Spleen (tissue), 11 donors: ENCODE measurements at regions not wholly inside any gene's neighbourhood (a gene's known extent, or its start where the extent isn't known, plus 50 kb on each side); places are given as distances from the start of the nearest gene placed in this dataset.

Experiments
- DNase-seq: peaks from one replicate; pipeline ENCODE4 v3.0.0-alpha.2; 2020
- H3K27ac ChIP-seq, 8 donors: fragments of 200-600 bp; sonication (generic) in 7 of 8; 1 replicate in 4 of 8; 2 replicates in 4 of 8; pipeline versions ENCODE4 v1.5.0 to v1.8.0; 2016 to 2021; ENCODE audit warnings: inconsistent platforms in 4 of 8, mild to moderate bottlenecking in 4 of 8, moderate library complexity in 1 of 8
- H3K27me3 ChIP-seq, 7 donors: fragments of 200-600 bp; sonication (generic) in 6 of 7; replicated peaks in 1 of 7; 1 replicate in 4 of 7; 2 replicates in 3 of 7; pipeline versions ENCODE4 v1.5.0 to v1.8.0; 2016 to 2021; ENCODE audit warnings: inconsistent platforms in 3 of 7, mild to moderate bottlenecking in 1 of 7
- H3K36me3 ChIP-seq, 6 donors: fragments of 200-600 bp; sonication (generic) in 5 of 6; 1 replicate in 4 of 6; 2 replicates in 2 of 6; pipeline versions ENCODE4 v1.5.0 to v1.8.0; 2016 to 2021; ENCODE audit warnings: inconsistent platforms in 2 of 6
- H3K4me1 ChIP-seq, 6 donors: fragments of 200-600 bp; sonication (generic) in 5 of 6; 1 replicate in 3 of 6; 2 replicates in 3 of 6; pipeline versions ENCODE4 v1.5.0 to v1.8.0; 2016 to 2021; ENCODE audit warnings: inconsistent platforms in 3 of 6
- H3K4me3 ChIP-seq, 8 donors: fragments of 200-600 bp; sonication (generic) in 7 of 8; 1 replicate in 4 of 8; 2 replicates in 4 of 8; pipeline versions ENCODE4 v1.5.0 to v1.8.0; 2016 to 2021; ENCODE audit warnings: inconsistent platforms in 4 of 8, mild to moderate bottlenecking in 4 of 8, moderate library complexity in 2 of 8
- H3K9me3 ChIP-seq, 8 donors: fragments of 200-600 bp; sonication (generic) in 7 of 8; 1 replicate in 4 of 8; 2 replicates in 4 of 8; pipeline versions ENCODE4 v1.5.0 to v1.8.0; 2016 to 2021; ENCODE audit warnings: inconsistent platforms in 4 of 8
- CTCF ChIP-seq, 11 experiments: fragments of 200-600 bp in 7 of 11; fragments of 450-650 bp in 4 of 11; sonication (generic) in 4 of 11; IDR thresholded peaks in 8 of 11; conservative IDR thresholded peaks in 3 of 11; 1 replicate in 7 of 11; 2 replicates in 4 of 11; pipeline versions ENCODE4 v1.4.0 to v1.8.0; 2016 to 2021; ENCODE audit warnings: antibody characterized with exemption in 11 of 11, inconsistent platforms in 4 of 11, mild to moderate bottlenecking in 1 of 11
- POLR2A ChIP-seq, 3 donors: fragments of 450-650 bp; IDR thresholded peaks; one replicate each; pipeline ENCODE4 v1.5.1; 2017; ENCODE audit warnings: antibody characterized with exemption in 3 of 3, mild to moderate bottlenecking in 1 of 3
- POLR2AphosphoS5 ChIP-seq, 3 donors: sonication (generic); formaldehyde crosslinking; IDR thresholded peaks; one replicate each; pipeline ENCODE4 v1.5.1; 2017; ENCODE audit warnings: antibody characterized with exemption in 3 of 3
- WGBS, 5 donors: extraction: QIAGEN DNeasy Blood & Tissue Kit in 3 of 5; methylation state at CpG; one replicate each; pipeline versions ENCODE4 v1.1.5 to v1.1.7; 2013 to 2018; 5-methylcytosine and 5-hydroxymethylcytosine counted together
- intact Hi-C: fragments of 100-400 bp; cut with DNase I; formaldehyde crosslinking; loops from one replicate; pipeline ENCODE4 v1.15.0; 2023; ENCODE audit warnings: low total_unique reads
- donor health status: healthy with polysubstance abuse.
- donor health status: DM: no; HTN: no; CAD: no; lungs with moderate emphysema.
- donor health status: DM: no; HTN: no; CAD: no.
- donor health status: Bipolar disorder and iron deficiency.
- donor health status: healthy.
- donor health status: DM: no; HTN: no; CAD: no.
- donor health status: DM: yes; HTN: yes; CAD: no.

- no peak overlapping the region for H3K4me3 ChIP-seq
- peaks cover 0 to 5% (median 0%) of the 10 kb centered on the region in 8 donors for H3K9me3 ChIP-seq
- H3K36me3 ChIP-seq = no peaks in the 10 kb centered on the region
- WGBS, 5 donors = 58 to 82% (median 70%) methylated on average over 1 of the region's 1 CpG
- DNase-seq = no peak
- no peaks in the 10 kb centered on the region for H3K4me1 ChIP-seq
- no peaks in the 10 kb centered on the region for H3K27me3 ChIP-seq
- no peak for TF ChIP-seq POLR2A (IDR thresholded peaks at IDR 0.05)
- no peak for TF ChIP-seq POLR2AphosphoS5 (IDR thresholded peaks at IDR 0.05)
- TF ChIP-seq CTCF (IDR thresholded peaks at IDR 0.05 in 8 of 11, conservative IDR thresholded peaks at IDR 0.05 in 3 of 11) = no peak
- no peak overlapping the region for H3K27ac ChIP-seq
- intact Hi-C loops = no loop called here
Measured at GRCh38 chr18:29313312-29313711, 1136.4 kb upstream of the CDH2 start.

GRCh38 chr18:29311580-29311979, 1134.7 kb upstream of the CDH2 start:
- WGBS, 5 donors = 80 to 87% (median 84%) methylated on average over 2 of the region's 2 CpGs
- Histone ChIP-seq H3K36me3 (no peaks in the 10 kb centered on the region), H3K9me3 (peaks cover 0 to 3% (median 0%) of the 10 kb centered on the region in 8 donors), H3K27ac (no peak overlapping the region), H3K4me1 (no peaks in the 10 kb centered on the region), H3K4me3 (no peak overlapping the region), H3K27me3 (no peaks in the 10 kb centered on the region)
- intact Hi-C loops = no loop called here
- no peak for DNase-seq
- TF ChIP-seq CTCF (IDR thresholded peaks at IDR 0.05 in 8 of 11, conservative IDR thresholded peaks at IDR 0.05 in 3 of 11) (no peak), POLR2AphosphoS5 (IDR thresholded peaks at IDR 0.05) (no peak), POLR2A (IDR thresholded peaks at IDR 0.05) (no peak)

DNA sequence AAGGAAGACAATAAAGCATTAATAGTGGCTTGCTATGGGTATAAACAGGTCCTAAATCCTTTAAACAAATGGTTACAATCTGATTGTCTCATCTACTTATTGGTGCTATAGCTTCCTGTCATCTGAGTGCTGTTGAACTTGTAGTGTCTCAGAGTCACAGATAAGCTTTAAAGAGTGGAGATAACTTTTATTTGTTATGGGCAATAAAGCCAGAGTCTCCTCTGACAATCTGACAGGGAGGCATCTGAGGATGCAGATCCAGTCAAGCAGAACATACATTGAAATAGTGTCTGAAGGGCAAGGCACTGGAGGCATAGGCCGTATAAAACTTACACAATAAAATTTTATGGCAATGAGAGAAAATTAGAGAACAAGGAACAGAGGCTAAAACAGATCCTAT, 1132.4 kb upstream of the CDH2 start:
- intact Hi-C loops = no loop called here
- H3K4me1 ChIP-seq = no peaks in the 10 kb centered on the region
- peaks cover 0 to 3% (median 0%) of the 10 kb centered on the region in 8 donors for H3K9me3 ChIP-seq
- no peak for DNase-seq
- H3K27me3 ChIP-seq = no peaks in the 10 kb centered on the region
- no peak overlapping the region for H3K4me3 ChIP-seq
- WGBS, 5 donors = 79 to 86% (median 81%) methylated on average over 1 of the region's 1 CpG
- no peak overlapping the region for H3K27ac ChIP-seq
- H3K36me3 ChIP-seq = no peaks in the 10 kb centered on the region
- TF ChIP-seq CTCF (IDR thresholded peaks at IDR 0.05 in 8 of 11, conservative IDR thresholded peaks at IDR 0.05 in 3 of 11) = no peak
- TF ChIP-seq POLR2A (IDR thresholded peaks at IDR 0.05) = no peak
- no peak for TF ChIP-seq POLR2AphosphoS5 (IDR thresholded peaks at IDR 0.05)

GRCh38 chr18:29307982-29308381, 1131.1 kb upstream of the CDH2 start:
- WGBS, 5 donors = 74 to 93% (median 85%) methylated on average over 1 of the region's 1 CpG
- H3K27me3 ChIP-seq = no peaks in the 10 kb centered on the region
- H3K4me3 ChIP-seq = no peak overlapping the region
- TF ChIP-seq CTCF (IDR thresholded peaks at IDR 0.05 in 8 of 11, conservative IDR thresholded peaks at IDR 0.05 in 3 of 11) (no peak), POLR2A (IDR thresholded peaks at IDR 0.05) (no peak), POLR2AphosphoS5 (IDR thresholded peaks at IDR 0.05) (no peak)
- no peaks in the 10 kb centered on the region for H3K36me3 ChIP-seq
- H3K27ac ChIP-seq = no peak overlapping the region
- H3K9me3 ChIP-seq = peaks cover 0 to 3% (median 0%) of the 10 kb centered on the region in 8 donors
- intact Hi-C loops = no loop called here
- H3K4me1 ChIP-seq = no peaks in the 10 kb centered on the region
- DNase-seq = no peak
